Colon (tissue), 2 donors: ENCODE measurements at regions not wholly inside any gene's neighbourhood (a gene's known extent, or its start where the extent isn't known, plus 50 kb on each side); places are given as distances from the start of the nearest gene placed in this dataset.
"Not testable (repeated sequence)": the region's sequence is repeated elsewhere in the genome, so short reads cannot be mapped to it uniquely, and the experiment has no call there.

Experiments used
- FAIRE-seq: peaks from 2 replicates; lab custom pipeline; 2012; peaks lifted over from hg19 to GRCh38; lab: Jason Lieb, UNC
- donor health status: control.
- donor health status: control.

DNA sequence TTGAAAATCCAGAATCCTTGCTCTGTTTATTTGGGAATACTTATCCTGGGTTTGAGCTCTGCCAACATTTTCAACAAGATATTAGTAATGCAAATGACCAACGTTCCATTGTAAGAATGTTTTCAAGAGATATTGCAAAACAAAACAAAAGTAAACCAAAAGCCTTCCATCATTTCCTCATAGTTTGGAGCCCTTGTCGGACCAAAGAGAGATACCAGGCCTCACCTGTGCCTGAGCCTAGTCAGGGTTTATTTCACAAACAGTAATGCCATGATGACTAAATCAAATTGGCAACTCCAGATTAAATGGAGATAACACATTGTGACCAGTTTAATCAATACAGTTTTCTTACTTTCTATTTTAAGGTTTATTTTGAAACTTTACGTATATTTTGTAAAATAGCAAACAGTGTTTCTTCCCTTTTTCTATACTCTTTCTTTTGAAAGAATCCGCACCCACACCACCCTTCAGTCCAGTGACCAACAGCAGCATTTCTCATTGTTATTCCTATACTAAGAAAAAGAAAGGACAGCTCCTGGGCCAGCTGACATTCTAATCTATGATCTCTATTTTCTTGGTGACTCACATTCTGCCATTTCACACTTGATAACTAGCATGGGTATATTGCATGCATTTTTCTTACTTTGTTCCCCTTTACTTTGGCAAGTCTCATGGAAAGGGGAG is 168.5 kb upstream of the MEOX2 start:
- no peak for FAIRE-seq

DNA sequence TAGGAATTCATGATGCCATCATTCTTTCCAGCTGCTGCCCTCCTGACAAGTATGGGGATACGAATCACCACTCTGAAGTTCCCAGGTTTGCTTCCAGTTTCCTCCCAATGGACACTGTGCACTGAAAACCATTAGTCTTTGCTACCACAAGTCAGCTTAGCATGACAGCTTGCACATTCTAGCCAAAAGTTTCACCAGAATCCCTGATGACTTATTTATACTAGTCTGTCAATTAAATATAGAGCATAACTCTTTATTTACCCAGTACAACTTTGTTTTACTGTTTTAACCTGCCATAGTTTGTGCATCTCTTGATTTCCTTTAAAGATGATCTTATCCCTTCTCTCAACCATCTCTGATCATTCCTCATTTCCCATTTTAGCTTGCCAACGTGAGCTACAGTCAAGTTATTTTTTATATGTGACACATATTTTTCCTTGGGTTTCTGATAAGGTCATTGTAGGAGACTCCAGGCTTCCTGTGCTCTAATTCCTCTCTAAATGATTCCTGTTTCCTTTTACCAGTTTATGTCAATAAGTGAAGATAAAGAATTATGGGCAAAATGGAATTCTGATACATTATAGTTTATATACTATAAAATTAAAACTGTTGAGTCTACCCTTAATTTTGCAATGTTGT is 167.5 kb upstream of the MEOX2 start:
- FAIRE-seq = no peak

DNA sequence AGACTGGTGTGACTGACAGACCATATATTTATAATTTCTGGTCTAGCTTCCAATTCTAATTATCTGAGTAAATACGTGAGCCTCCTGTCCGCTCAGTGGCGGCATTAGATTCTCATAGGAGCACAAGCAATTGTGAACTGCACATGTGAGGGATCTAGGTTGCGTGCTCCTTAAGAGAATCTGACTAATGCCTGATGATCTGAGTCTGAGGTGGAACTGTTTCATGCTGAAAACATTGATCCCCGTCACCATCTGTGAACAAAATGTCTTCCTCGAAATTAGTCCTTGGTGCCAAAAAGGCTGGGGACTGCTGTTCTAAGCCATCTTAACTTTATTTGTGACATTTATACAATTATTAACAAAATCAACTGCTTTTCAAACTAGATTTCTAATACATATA is 164.7 kb upstream of the MEOX2 start:
- no peak for FAIRE-seq

DNA sequence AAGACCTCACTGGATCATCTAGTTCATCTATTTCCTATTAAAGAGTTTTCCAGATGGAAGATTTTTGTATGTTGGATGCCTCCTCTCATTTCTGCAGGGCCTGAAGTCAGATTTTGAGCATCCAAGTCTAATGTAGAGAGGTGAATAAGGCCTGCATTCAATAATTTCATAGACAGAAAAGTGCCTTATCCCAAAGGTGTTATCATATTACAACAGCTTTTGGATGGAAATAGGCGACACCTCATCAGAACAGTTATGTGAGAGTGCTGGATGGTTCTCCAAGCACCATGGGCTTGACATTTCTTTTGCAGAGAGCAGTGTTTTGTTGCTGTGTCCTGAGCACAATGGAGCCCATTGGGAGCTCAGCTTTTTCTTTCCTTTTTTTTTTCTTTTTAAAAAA is 162.4 kb upstream of the MEOX2 start:
- FAIRE-seq = no peak

DNA sequence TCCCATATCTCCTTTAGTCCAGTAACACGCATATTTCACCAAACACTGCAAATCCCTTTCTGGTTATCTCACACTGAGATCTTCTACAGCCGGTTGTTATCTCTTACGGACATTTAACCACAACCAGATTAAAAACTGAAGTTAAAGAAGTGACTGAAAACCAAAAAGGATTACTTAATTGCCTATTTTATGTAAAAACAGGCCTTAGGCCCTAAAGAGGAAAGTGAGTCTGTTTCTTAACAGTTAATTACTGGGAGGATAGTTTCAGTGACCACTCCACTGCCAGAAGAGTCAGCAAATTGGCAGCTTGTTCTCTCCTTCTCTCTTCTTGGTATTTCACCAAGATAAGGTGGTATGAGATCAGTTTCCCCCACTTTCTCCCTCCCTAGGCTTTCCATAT is 161.9 kb upstream of the MEOX2 start:
- FAIRE-seq = no peak

DNA sequence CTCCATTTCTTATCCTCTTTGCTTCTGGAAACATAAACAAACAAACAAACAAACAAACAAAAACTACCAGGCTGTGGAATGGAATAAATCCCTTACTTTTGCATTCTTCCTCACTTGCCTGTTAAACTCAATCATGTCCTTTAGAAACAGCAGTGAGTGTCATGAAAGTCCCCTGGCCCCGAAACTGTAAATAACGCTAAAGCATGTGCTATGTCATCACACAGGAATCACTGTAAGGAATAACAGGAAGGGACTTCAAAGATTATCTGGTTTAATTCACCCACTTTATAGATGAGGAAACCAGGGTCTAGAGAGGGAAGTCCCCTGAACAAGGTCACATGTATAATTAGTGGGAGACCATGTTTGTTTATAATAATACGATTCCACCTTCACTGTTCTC is 159.4 kb upstream of the MEOX2 start:
- no peak for FAIRE-seq

DNA sequence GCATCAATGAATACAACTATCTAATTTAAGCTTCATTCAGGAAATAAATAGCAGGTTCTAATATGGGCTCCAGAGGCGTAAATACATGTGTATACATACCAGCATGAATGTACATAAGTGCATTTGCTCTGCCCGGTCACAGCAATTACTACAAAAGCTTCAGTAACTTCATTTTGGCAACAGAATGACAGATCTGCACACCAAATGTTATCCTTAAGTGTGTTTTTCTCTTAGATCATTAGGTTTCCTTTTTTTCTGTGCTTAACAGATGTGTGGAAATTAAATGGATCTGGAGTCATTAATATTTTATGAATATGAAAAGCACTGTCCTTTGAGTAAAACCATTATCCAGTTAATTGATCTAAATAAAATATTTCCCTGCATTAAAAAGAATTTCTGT is 159.0 kb upstream of the MEOX2 start:
- no peak for FAIRE-seq

DNA sequence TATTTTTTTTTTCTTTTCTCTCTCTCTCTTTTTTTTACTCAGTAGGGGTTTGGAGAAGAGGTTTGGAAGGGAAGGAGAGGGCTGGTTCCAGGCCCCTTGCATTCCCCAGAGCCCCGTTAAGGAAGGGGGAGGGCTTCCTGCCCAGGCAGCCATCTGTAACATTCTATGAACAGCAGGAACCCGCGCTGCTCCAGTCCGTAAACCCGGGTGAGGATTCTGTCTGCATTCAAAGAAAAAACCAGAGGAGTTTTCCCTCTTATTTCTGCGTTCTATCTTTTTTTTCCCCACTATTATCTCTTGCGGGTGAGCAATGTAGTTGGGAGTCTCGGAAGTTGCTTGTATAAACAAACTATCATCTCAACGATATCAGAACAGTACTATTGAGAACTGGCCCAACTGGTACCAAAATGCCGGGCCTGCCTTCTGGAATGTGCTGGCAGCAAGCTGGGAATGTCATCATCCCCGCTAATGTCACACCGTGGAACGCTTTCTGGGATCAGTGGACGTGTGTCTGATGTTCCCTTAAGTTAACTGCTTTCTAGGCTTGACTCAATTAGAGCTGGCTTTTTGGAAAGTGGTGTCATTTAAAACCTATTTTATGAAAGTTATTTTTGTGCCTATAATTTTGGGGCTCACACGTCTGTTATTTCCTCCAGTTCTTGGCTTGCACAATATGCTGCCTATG is 153.1 kb upstream of the MEOX2 start:
- no peak for FAIRE-seq

DNA sequence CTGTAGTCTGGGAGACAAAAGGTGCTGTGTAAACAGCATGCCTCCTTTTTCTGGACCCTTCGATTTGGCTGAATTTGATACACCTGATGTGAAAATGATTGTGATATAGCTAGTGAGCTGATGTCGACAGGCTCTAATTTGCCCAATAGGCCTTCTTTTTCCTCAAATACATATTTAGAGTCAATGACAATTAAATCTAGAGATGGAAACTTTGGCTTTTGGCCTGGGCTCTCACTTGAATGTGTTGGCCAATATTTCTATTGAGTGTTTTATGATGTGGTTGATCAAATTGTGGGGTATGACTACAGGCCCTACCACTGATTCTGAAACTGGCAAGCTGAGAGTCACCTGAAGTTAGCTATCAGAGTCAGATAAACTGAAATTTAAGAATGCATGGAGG is 151.8 kb upstream of the MEOX2 start:
- no peak for FAIRE-seq

DNA sequence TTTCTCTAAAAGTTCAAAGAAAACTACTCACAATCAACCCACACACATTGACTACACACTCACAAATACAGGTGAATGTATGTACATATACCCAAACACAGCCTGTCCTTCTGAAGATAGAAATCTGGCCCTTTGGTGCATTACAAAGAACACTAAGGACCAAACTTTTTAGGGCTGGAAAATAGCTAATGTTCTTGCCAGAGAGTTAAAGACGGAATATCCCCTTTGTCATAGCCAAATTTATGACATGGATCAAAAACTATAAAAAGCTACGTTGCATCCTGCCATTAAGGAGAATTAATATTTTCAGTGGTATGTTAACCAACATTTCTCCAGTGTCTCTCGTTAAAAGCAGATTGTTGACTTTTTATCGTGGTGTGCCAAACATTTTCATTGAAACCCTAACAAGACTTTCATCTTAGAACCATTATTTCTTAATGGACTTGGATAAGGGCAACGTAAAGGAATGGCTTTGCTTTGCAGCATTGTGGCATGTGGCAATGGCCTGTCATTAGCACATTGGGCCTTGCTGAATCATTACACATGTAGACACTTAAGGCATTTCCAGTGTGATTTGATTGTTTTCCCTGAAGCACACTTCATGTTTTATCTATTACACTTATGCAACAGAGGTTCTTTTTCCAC is 150.9 kb upstream of the MEOX2 start:
- no peak for FAIRE-seq

DNA sequence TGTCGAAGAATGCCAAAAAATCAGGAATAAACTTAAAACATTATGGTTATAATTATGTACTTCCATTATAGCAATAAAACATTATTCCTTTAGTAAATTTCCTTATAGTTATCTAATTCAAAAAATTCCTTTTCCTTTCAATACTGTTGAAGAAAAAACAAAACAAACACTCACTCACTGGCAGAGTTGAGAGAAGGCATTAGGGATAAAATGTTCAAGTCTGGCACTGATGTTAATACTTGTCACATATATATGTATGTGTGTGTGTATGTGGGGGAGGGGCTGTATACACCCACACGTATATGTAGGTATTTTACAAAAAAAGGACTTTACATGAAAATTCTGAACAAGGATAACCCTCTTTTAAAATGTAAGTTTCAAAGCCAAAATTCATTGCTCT is 150.2 kb upstream of the MEOX2 start:
- FAIRE-seq = no peak

DNA sequence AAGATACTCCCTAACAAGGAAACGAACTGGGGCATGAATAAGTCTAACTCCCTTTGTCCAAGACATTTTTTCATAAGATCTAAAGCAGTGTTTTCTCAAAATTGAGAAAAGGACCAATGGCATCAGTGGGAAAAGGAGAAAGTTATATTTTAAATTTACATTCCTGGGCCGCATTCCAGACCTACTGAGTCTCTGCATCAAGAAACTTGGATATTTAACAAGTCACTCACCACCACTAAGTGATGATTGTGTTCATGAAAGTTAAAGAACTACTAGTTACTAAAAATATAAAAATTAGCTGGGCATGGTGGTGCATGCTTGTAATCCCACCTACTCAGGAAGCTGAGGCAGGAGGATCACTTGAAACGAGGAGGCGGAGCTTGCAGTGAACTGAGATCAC is 149.6 kb upstream of the MEOX2 start:
- FAIRE-seq = no peak

DNA sequence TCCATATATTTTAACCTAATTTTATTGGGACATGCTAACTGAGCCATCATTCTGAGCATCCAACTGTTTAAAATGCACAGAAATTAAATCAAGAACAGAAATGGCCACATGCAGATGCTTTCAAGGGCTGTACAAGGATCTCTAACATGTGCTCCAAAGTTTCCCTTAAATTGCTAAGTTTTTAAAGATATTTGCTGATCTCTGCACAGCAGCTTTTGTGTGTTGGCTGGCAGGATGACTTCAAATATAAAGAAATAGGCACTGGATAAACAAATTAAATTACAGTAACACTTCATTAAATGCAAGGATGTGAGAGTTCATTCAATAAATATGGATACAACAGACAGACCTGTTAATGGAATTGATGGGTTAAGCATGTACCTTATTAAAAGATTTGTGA is 148.0 kb upstream of the MEOX2 start:
- FAIRE-seq = no peak

DNA sequence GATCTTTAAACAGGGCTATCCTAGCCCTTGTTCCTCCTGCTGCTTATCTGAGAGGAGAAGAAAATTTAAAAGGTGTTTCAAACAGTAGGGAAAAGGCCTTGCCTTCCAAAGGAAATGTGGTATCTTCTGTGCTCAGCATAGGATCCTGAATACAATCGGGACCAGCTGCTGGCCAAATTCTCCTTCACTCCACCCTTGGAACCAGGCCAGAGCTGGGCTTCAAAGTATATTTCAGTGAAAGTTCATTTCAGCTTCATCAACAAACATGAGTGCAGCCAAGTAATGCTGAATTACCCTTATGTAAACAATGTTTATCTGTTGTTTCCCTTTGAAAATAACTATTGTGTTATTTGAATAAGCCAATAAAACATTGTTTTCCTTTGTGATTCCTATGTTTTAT is 146.5 kb upstream of the MEOX2 start:
- no peak for FAIRE-seq

DNA sequence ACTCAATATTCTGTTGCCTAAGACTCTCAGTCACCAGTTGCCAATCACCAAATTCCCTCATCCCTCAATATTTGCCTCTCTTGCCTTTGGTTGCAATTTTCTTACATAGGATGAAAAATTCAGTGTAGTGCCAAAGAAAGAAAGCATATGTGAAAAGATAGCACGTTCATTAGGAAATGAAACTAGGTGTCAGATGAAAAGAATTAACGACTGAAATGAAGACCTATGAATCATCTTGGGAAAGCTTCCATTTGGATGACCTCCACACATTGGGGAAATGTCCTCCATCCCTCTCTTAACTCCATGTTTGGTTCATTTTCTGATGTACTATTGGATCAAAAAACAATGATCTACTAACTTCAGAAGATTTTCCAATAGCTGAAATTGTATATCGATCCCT is 145.1 kb upstream of the MEOX2 start:
- no peak for FAIRE-seq

DNA sequence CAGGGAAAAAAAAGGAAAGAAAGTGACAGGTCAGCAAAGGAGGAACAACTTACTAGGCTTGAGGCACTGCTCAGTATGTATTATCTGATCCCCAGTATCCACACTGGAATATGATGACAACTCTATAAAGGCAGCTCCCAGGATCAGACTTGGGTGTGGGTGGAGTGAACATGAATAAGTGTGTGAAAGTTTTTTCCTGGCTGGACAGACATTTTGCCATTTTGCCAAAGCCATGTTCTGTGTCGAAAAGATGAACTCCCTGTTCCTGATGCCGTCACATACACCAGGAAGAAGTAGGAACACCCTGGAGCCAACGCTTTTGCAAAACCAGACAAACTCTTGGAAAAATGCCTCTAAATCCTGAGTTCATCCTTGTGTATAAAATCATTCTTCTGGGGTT is 143.2 kb upstream of the MEOX2 start:
- FAIRE-seq = no peak

DNA sequence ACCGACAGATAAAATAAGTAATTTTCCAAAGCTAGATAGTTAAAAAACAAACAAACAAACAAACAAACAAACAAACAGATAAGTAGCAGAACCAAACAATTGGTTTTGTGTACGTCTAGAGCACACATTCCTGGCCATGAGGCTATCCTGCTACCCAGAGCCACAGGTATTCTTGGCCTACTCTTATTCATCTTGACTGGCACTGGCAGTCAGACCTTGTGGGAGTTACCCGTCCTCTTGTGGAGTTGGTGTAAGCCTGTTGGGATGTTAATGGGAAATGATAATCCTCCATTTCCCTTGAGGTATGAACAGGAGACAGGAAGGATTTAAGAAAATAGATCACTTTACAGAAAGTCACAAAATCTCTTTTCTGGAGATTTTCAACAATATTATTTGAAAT is 142.4 kb upstream of the MEOX2 start:
- FAIRE-seq = no peak

DNA sequence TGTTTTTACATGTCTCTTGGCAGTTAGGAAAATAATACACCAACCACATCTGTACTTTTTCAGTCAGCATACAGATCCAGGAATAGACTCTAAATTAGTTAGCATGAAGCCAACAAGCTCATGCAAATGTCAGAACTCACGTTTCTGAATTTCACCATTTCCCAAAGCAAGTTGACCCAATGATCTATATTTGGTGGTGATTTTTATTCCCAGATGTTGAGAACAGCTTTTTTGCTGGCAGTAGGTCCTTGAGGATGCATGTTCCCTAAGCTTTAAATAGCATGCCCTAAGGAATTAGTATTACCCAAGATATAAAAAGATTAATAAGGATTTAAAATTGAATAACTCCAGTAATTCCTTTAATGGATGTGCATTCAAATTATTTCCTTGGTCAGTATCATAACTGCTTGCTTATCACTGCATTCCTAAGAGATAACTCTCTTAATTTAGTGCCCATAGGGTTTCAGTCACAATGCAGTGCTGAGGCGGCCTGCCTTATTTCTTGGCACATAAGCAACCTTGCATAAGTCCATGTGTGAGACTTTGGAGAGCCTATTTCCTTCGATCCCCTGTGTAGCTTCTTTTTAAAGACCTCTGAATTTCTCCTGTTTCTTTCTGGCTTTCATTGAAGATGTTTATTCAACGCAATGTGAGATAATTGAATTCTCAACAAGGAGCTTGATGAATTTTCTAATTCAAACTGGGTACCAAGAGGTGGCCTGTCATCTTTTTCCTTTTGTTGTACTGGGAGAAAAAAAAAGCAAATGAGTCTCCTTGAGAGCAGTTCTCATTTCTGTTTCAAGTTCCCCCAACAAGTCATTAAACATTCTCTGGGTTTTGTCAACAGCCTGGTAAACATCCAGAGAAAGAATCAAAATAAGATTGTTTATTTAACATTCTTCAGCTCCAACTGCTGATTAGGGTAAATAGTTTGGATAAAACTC is 135.3 kb upstream of the MEOX2 start:
- no peak for FAIRE-seq

DNA sequence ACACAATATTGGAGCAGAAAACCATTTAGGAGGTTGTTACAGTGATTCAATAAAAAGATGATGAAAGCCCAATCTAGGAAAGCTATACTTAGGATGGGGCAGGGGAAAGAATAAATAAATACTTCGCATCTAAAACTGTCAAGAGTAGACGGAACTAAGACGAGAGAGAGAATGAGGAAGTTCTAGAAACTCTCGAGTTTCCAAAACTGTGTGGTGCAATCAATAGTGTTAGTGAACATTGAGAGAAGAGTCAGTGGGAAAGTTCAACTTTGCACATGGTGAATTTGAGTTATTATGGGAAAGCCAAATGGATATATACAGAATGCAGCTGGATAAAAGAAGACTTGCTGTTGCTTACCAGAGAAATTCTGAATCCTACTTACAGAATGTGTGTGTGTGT is 133.8 kb upstream of the MEOX2 start:
- FAIRE-seq = no peak

DNA sequence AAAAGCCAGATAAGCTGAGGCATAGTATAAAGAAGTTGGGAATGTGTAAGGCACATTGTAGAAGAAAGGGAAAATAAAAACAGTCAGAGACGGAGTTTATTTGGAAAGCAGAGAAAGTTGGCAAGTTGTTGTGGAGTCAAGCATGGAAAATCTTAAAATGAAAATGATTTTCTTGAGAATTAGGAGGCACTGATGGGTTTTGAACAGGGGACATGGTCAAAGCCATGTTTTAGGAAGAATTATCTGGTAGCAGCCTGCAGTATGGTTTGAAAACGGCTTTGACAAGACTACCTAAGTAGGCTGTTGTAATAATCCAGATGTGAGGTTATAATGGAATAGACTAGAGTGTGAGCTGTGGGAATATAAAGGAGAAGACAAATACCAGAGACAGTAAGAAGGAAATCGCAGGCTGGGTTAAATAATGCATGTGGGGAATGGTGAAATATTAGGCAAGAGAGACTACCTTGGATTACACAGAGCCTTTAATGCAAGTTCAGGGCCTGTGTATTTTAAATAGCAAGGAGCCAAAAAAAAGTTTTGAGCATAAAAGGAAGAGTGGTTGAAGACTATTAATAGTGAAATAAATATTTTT is 130.4 kb upstream of the MEOX2 start:
- no peak for FAIRE-seq

DNA sequence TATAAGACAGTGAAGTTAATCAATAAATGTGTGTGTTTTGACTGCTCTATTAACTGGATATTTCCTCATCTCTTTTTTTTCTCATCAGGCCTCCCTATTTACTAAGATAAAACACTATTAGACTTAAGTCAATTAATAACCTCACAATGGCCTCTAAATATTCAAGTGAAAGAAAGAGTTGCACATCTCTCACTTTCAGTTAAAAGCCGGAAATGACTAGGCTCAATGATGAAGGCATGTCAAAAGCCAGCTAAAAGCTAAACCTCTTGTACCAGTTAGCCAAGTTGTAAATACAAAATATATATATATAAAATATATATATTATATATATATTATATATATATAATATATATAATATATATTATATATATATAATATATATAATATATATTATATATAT is 127.0 kb upstream of the MEOX2 start:
- FAIRE-seq = peak; percentile 66

DNA sequence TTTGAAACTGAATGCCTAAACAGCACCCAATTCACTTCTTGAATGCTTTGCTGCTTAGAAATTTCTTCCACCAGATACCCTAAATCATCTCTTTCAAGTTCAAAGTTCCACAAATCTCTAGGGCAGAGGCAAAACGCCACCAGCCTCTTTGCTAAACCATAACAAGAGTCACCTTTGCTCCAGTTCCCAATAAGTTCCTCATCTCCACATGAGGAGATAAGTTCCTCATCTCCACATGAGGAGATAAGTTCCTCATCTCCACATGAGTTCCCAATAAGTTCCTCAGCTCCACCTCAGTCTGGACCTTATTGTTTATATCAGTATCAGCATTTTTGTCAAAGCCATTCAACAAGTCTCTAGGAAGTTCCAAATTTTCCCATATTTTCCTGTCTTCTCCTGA is 123.9 kb upstream of the MEOX2 start:
- not testable (repeated sequence) for FAIRE-seq
